Occipital lobe (tissue), 1 donor: ENCODE measurements at regions not wholly inside any gene's neighbourhood (a gene's known extent, or its start where the extent isn't known, plus 50 kb on each side); places are given as distances from the start of the nearest gene placed in this dataset.
"Not testable (repeated sequence)": the region's sequence is repeated elsewhere in the genome, so short reads cannot be mapped to it uniquely, and the experiment has no call there.

ENCODE experiments used
- DNase-seq: peaks from one replicate; lab custom pipeline; 2025; lab: John Stamatoyannopoulos, UW

DNA sequence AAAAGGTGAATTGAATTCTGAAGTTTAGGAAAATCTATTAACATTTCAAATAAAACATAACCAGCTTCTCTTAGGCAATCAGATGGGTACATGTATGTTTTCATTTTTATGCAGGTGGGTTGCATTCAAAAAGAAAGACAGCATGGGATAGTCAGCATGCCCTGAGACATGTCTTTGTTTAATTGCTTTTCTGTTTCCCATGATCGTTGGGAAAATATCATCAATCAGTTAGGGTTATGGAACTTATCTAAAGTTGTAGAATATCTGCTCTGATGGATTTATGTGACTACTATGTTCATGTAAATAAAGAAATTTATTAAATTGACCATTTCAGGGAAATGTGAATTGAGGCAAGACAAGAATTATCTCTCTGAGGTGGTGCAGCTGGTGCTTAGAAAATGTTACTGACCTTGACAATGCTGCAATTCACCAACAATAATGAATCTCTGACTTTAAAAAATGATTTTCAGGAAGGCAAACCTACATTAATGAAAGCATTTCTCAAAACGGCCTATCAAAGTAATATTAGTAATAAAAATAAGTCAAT, 112.7 kb downstream of the RFPL4B start:
- DNase-seq = no peak

DNA sequence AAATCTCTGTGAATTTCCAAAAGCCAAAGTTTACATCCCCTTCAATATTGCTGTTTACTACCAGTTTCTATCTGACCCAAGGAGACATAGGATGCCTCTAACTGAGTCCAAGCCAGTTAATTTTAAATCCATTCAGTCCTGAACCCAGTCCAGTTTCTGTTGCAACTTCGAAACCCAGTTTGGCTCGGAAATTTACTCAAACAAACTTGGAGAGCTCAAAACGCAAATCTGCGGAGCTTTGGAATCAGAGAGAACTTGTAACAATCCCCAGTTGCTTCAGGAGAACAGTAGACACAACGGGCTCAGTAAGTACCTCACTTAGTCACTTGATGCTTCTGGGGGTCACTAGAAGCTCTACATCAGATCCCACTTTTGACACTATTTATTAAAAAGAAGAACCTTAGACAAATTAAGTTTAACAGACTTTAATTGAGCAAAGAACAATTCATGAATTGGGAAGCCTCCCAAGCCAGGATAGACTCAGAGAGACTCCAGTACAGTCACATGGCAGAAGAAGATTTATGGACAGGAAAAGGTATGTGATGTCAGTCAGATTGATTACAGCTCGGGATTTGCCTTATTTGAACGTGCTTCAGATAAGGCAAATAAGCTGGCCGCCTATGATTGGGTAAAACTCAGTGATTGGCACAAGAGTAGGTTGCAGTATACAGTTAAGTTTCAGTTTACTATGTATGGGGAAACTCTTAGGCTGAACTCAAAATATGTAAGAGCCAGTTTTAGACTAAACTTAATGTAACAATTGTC, 118.0 kb downstream of the RFPL4B start:
- DNase-seq = no peak

DNA sequence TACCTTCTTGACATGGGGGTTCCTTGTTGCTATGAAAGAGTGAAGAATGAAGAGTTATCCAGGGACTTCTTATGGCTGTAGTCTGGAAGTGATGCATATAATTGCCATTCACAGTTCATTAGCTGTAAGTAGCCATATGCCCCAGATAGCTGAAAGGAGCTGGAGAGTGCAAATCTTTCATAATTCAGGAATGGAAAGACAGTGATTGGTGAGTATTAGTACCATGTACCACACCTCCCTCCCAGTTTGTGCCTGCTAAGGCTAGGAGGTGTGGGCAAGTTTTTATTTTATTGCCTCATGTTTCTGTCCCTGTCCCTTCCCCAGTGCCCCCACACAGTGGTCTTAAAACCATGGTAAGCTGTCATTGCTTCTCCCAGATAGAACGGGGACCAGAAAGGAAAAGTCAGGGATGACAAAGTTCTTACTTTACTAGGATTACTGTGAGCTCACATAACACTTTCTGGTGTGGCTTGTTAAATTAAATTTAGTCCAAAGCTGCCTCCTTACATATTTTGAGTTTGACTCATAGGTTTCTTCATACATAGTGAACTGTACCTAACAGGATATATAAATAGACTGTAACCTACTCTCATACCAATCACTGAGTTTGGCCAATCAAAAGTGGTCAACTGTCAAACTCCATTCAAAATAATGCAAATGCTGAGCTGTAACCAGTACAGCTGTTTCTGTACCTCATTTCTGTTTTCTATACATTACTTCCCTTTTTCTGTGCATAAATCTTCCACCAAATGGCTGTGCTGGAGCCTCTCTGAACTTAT, 119.4 kb downstream of the RFPL4B start:
- no peak for DNase-seq

DNA sequence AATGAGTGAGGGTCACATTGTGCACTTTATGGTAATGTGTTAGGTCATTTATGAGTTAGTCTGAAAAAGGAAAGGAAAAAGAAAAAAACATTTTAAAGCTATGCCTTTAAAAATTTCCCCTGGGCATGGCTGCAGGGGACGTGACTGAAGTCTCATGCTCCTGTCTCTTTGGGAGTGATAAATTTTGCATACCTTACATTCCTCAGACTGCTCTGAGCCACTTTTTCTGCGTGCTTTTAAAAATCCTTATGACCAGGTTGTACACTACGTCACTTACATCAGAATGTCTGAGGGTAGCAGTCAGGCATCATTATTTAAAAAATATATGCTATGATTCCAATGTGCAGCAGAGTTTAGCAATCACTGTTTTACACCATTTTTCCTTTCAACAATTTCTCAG, 121.2 kb downstream of the RFPL4B start:
- no peak for DNase-seq

DNA sequence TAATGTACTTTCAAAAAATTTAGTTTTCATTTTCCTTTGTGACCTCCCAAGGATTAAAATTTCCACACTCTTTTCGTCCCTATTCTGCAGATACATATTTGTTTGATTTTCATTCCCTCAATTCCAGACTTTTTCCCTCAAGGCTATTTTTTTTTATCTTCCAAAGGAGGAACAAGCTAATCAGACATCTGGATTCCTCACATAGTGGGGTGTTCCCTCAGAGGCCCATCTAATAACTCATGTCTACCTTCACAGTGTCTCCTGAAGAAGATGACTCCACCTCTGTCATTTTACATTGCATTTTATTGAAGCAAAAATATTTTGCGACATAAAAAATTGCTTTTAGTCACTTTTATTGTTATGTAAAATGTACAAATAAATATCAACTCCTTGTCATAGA, 122.2 kb downstream of the RFPL4B start:
- no peak for DNase-seq

GRCh38 chr6:112470376-112470775, 123.2 kb downstream of the RFPL4B start:
- DNase-seq = no peak

- DNase-seq = no peak
These were observed 123.8 kb downstream of the RFPL4B start for GRCh38 chr6:112470950-112471349.

DNA sequence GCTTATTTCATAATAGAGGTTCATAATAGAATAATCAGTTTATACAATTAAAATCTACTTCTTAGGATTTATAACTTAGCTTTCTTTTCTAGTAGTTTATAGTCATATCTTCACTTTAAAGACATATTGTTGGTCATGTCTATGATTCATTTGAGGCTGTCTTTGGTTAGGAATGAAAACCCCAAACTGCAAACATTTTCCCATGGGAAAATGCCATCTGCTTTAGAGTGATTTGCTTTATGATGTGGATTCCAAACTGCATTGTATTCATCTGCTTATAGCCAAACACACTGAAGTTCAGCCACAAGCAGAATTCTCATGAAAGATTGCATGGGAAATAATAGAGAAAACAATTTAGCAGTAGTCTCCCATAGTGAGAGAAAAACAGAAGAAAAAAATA, 128.0 kb downstream of the RFPL4B start:
- DNase-seq = no peak

GRCh38 chr6:112477125-112477524, 130.0 kb downstream of the RFPL4B start:
- DNase-seq = no peak

DNA sequence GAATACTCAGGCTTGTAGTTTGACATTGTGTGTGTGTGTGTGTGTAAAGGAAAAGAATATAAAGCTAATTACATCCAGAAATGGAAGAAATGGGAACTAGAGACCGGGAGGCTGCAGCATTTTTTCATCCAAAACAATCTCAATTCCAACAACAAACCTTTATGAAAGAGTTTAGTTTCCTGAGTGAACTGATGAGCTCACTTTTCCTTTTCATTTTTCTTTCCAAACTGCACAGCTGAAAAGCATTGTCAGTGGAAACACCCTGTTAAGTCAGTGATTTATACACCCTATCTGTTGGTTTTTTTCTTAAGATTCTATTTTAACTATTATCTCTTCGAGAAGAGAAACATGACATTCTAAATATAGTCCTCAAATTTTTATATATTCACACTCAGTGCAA, 130.9 kb downstream of the RFPL4B start:
- no peak for DNase-seq

DNA sequence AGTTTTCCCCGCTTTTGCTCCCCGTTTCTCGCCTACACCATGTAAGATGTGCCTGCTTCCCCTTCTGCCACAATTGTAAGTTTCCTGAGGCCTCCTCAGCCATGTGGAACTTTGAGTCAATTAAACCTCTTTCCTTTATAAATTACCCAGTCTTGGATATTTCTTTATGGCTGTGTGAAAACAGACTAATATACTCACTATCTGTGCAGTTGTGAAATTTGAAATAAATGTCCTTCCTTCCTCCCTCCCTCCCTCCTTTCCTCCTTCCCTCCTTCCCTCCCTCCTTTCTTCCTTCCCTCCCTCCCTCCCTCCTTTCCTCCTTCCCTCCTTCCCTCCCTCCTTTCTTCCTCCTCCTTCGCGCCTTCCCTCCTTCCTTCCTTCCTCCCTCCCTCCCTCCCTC, 132.8 kb downstream of the RFPL4B start:
- not testable (repeated sequence) for DNase-seq

DNA sequence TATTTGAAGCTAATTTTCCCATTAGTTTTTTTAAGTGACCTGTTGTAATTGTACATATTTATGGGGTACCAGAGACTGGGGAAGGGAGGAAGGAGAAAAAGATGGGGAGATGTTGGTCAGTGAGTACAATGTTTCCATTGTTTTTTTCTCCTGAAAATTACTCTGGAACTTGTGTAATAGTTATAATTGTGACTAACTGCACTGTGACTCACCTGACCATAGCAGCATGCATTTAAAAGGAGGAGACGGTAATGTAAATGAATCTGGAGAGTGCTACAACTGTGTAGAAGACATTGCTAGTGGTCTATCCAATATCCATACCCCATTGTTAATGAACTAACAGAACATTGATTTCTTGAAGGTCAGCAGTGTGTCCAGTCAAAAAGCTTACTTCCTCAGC, 133.4 kb downstream of the RFPL4B start:
- DNase-seq = no peak

DNA sequence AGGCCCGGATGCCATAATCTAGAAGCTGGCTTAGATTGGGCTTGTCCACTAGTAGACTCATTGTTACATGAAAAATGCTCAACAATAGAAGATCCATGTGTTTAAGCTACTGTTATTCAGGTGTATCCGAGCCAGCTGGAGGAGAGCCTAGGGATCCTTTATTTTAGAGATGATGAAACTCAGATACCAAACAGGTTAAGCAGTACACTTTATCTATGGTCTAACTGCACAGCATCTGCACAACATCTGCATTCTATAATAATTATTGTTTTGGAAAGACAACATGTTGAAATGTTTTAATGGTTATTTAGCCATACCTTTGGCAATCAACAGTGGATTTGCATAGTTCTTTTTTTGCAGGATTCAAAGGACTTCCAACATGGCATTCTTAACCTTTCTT, 134.1 kb downstream of the RFPL4B start:
- no peak for DNase-seq

GRCh38 chr6:112482373-112482772, 135.2 kb downstream of the RFPL4B start:
- DNase-seq = no peak

DNA sequence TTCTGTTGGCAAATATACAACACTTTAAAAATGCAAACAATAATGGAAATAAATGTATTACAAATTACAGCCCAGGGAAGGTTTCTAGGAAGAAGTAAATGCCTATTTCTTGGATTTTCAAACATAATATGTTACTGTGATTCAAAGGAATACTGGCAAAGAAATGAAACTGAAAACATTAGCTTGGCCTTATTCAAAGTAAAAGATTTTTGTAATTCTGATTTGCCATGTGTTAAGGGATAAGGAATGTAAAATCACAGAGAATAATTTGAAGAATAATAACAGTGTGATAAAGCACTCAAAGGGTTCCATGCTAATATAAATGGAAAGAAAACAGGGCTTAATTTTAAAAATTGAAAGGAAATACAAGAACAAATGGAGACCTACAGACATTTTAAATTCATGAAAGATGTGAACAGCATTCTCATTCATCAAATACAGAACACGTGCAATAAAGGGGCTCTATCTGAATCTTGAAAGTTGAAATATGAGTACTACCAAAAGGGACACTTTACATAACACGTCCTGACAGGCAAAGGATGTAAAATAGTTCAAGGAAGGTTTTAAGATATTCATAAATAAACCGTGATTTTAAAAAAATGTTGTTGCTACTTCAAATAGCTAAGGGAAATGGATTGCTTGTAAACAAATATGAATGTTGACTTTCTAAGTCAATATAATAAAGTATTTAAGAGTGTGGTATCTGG, 138.1 kb downstream of the RFPL4B start:
- no peak for DNase-seq

DNA sequence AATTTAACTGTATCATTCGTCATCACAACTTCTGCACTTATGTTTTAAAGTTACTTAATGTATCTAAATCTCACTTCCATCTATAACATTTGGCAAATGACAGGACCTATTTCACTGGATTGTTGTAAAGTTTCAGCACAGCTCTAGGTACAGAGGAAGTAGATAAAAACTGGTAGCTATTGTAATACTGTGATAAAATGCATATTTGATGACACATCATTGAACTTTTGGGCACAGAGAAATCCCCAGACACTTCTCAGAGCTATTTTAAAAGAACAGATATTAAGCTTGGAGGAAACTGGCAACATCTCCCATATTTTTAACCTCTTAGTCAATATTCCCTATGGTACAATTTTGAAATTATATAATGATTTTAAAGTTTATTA, 138.7 kb downstream of the RFPL4B start:
- no peak for DNase-seq

- no peak for DNase-seq
These were observed 139.3 kb downstream of the RFPL4B start for GRCh38 chr6:112486454-112486853.

- no peak for DNase-seq
These were observed 141.1 kb downstream of the RFPL4B start for GRCh38 chr6:112488238-112488637.

- peak; percentile 30 for DNase-seq
These were observed 154.6 kb downstream of the RFPL4B start for GRCh38 chr6:112501705-112502104.

- DNase-seq = no peak
These were observed 155.4 kb downstream of the RFPL4B start for GRCh38 chr6:112502351-112503090.

DNA sequence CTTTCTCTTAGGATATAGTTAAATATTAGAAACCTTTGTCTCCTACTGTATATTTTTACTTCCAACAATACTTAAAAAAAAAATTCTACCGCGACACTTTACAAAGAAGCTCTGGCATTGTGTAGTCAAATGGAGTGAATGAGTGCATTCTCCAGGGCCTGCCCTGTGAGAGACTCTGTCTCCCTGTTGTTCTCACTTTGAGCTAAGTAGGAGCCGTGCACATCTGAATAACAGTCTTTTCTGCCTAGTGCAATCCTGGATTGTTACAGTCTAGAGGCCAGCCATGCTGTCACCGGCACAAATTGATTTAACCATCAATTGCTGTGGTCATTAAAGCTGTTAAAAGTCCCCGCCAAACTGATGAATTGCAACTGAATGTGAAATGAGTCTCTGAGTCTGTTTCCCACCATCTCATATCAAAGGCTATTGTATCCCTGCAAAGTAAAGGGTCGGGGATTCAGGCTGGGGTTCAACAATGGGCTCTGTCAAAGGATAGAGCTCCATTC, 156.0 kb downstream of the RFPL4B start:
- no peak for DNase-seq
